ENCODE measurements at regions not wholly inside any gene's neighbourhood (a gene's known extent, or its start where the extent isn't known, plus 50 kb on each side); places are given as distances from the start of the nearest gene placed in this dataset.

DNA sequence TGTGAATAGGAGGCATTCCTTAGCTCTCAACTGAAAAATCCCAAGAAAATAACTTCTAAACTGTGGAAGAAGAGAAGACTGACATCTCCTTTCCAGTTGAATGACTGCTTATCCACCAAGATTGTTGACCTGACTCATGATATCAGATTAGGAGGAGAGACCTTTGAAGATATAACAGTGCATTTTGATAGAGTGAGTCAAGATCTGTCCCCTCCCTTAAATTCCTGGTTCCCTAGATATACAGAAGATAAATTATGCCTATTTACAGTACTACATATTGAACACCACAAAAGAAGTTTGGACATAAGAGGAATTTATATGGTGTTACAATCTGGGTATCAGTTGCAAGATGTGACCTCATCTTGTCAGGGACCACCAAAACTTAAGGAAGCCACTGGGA lies 285.3 kb upstream of the ZSWIM2 start:
- no peak overlapping the region for H3K4me2 ChIP-seq (replicated peaks; ENCODE audit: extremely low read depth, low read length, poor library complexity, severe bottlenecking)
- H3K4me3 Mint-ChIP-seq: no peak overlapping the region
- no peaks in the 10 kb centered on the region for H4K20me1 ChIP-seq (ENCODE audit: insufficient read depth, low read length)
- no peaks in the 10 kb centered on the region for H3K9me3 ChIP-seq (replicated peaks in 1 of 2; ENCODE audit: control insufficient read depth in 1 of 2, insufficient read depth in 1 of 2, low read length in 2 of 2)
- no peaks in the 10 kb centered on the region for H3K36me3 ChIP-seq (replicated peaks in 1 of 2; ENCODE audit: control insufficient read depth in 1 of 2, insufficient read depth in 2 of 2, low read length in 2 of 2)
- no peaks in the 10 kb centered on the region for H3K4me1 Mint-ChIP-seq
- H3K27me3 ChIP-seq (ENCODE audit: control insufficient read depth in 2 of 2, insufficient read depth in 2 of 2, low read length in 2 of 2): no peaks in the 10 kb centered on the region
- no peaks in the 10 kb centered on the region for H3K36me3 Mint-ChIP-seq
- TF ChIP-seq, protein P1, sequence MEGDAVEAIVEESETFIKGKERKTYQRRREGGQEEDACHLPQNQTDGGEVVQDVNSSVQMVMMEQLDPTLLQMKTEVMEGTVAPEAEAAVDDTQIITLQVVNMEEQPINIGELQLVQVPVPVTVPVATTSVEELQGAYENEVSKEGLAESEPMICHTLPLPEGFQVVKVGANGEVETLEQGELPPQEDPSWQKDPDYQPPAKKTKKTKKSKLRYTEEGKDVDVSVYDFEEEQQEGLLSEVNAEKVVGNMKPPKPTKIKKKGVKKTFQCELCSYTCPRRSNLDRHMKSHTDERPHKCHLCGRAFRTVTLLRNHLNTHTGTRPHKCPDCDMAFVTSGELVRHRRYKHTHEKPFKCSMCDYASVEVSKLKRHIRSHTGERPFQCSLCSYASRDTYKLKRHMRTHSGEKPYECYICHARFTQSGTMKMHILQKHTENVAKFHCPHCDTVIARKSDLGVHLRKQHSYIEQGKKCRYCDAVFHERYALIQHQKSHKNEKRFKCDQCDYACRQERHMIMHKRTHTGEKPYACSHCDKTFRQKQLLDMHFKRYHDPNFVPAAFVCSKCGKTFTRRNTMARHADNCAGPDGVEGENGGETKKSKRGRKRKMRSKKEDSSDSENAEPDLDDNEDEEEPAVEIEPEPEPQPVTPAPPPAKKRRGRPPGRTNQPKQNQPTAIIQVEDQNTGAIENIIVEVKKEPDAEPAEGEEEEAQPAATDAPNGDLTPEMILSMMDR (IDR thresholded peaks at IDR 0.05): no peak
- intact Hi-C loops (cut with micrococcal nuclease): loop anchor here in 1 of 2 donors (10.0 kb wide), 1 partner anchor 320 kb away; no protein-coding TSS in a partner anchor
- no peaks in the 10 kb centered on the region for H3K4me1 ChIP-seq (ENCODE audit: control insufficient read depth in 1 of 2, insufficient read depth in 2 of 2, low read length in 2 of 2)
- H3K9me3 Mint-ChIP-seq: peaks cover 0 to 3% (median 0%) of the 10 kb centered on the region in 7 donors
- no peak overlapping the region for H3K9ac ChIP-seq (ENCODE audit: insufficient read depth, low read length, poor library complexity, severe bottlenecking)
- no peak overlapping the region for H2AFZ ChIP-seq (ENCODE audit: insufficient read depth, low read depth, low read length, poor library complexity, severe bottlenecking)
- no peaks in the 10 kb centered on the region for H3K79me2 ChIP-seq (ENCODE audit: insufficient read depth, low read length)
- H3K4me3 ChIP-seq (replicated peaks in 1 of 3; ENCODE audit: low read depth in 2 of 3, low read length in 3 of 3): no peak overlapping the region
- peaks cover 0 to 3% (median 0%) of the 10 kb centered on the region in 3 donors for H3K27me3 Mint-ChIP-seq (ENCODE audit: low read depth in 3 of 3)
- no peak overlapping the region for H3K27ac ChIP-seq (ENCODE audit: low read depth in 1 of 2, low read length in 2 of 2)
- no peak overlapping the region for H3K27ac Mint-ChIP-seq
- DNase-seq: no peak

DNA sequence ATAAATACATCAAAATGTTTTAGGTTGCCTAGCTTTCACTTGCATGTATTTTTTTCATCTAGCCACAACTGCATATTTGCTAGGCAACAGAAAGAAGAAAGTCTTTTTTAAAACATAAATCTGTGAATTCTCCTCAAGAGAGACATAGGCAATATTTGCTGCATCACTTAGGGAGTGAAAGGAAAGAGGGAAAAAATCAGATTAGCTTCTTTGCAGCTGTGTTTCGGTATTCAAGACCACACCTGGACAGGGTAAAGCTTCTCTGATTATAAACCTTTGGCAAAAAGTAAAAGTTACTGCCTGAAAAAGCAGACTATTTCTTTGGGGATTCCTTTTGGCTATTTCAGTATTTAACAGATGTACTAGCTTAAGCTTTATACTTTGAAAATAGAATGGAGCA lies 280.9 kb upstream of the ZSWIM2 start:
- Mint-ChIP-seq H3K36me3 (no peaks in the 10 kb centered on the region), H3K9me3 (peaks cover 0 to 3% (median 0%) of the 10 kb centered on the region in 7 donors), H3K4me1 (no peaks in the 10 kb centered on the region), H3K4me3 (no peak overlapping the region), H3K27ac (no peak overlapping the region), H3K27me3 (ENCODE audit: low read depth in 3 of 3) (peaks cover 0 to 1% (median 0%) of the 10 kb centered on the region in 3 donors)
- no peak for DNase-seq
- TF ChIP-seq, protein P1 (IDR thresholded peaks at IDR 0.05): no peak
- H3K9ac ChIP-seq (ENCODE audit: insufficient read depth, low read length, poor library complexity, severe bottlenecking): no peak overlapping the region
- H3K4me1 ChIP-seq (ENCODE audit: control insufficient read depth in 1 of 2, insufficient read depth in 2 of 2, low read length in 2 of 2): no peaks in the 10 kb centered on the region
- no peaks in the 10 kb centered on the region for H4K20me1 ChIP-seq (ENCODE audit: insufficient read depth, low read length)
- H3K27me3 ChIP-seq (ENCODE audit: control insufficient read depth in 2 of 2, insufficient read depth in 2 of 2, low read length in 2 of 2): no peaks in the 10 kb centered on the region
- H3K79me2 ChIP-seq (ENCODE audit: insufficient read depth, low read length): no peaks in the 10 kb centered on the region
- no peak overlapping the region for H3K4me3 ChIP-seq (replicated peaks in 1 of 3; ENCODE audit: low read depth in 2 of 3, low read length in 3 of 3)
- intact Hi-C loops (cut with micrococcal nuclease): loop anchor here in 1 of 2 donors (10.0 kb wide), 1 partner anchor 325 kb away; no protein-coding TSS in a partner anchor
- no peak overlapping the region for H3K4me2 ChIP-seq (replicated peaks; ENCODE audit: extremely low read depth, low read length, poor library complexity, severe bottlenecking)
- H3K9me3 ChIP-seq (replicated peaks in 1 of 2; ENCODE audit: control insufficient read depth in 1 of 2, insufficient read depth in 1 of 2, low read length in 2 of 2): no peaks in the 10 kb centered on the region
- no peaks in the 10 kb centered on the region for H3K36me3 ChIP-seq (replicated peaks in 1 of 2; ENCODE audit: control insufficient read depth in 1 of 2, insufficient read depth in 2 of 2, low read length in 2 of 2)
- 100% methylated on average over 1 of the region's 1 CpG for WGBS (ENCODE audit: insufficient coverage)
- no peak overlapping the region for H3K27ac ChIP-seq (ENCODE audit: low read depth in 1 of 2, low read length in 2 of 2)
- no peak overlapping the region for H2AFZ ChIP-seq (ENCODE audit: insufficient read depth, low read depth, low read length, poor library complexity, severe bottlenecking)
